ENCODE measurements at regions not wholly inside any gene's neighbourhood (a gene's known extent, or its start where the extent isn't known, plus 50 kb on each side); places are given as distances from the start of the nearest gene placed in this dataset.

DNA sequence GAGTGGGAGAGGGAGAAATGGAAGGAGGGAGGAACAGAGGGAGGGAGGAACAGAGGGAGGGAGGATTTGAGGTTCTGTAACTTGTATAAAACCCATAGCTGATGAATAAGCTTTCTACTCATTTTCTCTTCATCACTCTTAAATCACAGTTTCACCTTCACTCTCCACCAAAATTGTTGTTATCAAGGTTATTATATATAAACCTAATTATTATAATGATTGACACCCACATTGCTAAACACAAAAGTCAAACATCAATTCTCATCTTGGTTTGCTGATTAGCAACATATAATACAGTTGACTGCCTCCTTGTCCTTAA is 229.0 kb upstream of the PAPPA start:
- TF ChIP-seq CTCF (IDR thresholded peaks at IDR 0.05) (no peak), ZFX (IDR thresholded peaks at IDR 0.05; ENCODE audit: borderline replicate concordance) (no peak)

Data from 22Rv1 (cell line).